WTC11 (cell line): ENCODE measurements at regions not wholly inside any gene's neighbourhood (a gene's known extent, or its start where the extent isn't known, plus 50 kb on each side); places are given as distances from the start of the nearest gene placed in this dataset.

ENCODE experiments used
- CREB1 ChIP-seq: sonication (generic); formaldehyde crosslinking; IDR thresholded peaks from 2 replicates; pipeline ENCODE4 v1.8.0; 2023; ENCODE audit warnings: mild to moderate bottlenecking, missing genetic modification reagents
- FOXJ3 ChIP-seq: sonication (generic); formaldehyde crosslinking; IDR thresholded peaks from 2 replicates; pipeline ENCODE4 v1.9.0; 2021; ENCODE audit warnings: missing genetic modification reagents, mild to moderate bottlenecking, borderline replicate concordance
- JAZF1 ChIP-seq: fragments of 250-450 bp; sonication (Bioruptor Pico); IDR thresholded peaks from 2 replicates; pipeline ENCODE4 v1.9.0; 2021; ENCODE audit warnings: moderate library complexity, mild to moderate bottlenecking, inconsistent platforms
- JUN ChIP-seq: sonication (generic); formaldehyde crosslinking; IDR thresholded peaks from 2 replicates; pipeline ENCODE4 v1.8.0; 2023; ENCODE audit warnings: mild to moderate bottlenecking, missing genetic modification reagents
- SMAD4 ChIP-seq: sonication (generic); formaldehyde crosslinking; IDR thresholded peaks from 2 replicates; pipeline ENCODE4 v1.8.0; 2022; ENCODE audit warnings: mild to moderate bottlenecking, missing genetic modification reagents
- ZNF121 ChIP-seq: sonication (generic); formaldehyde crosslinking; IDR thresholded peaks from 2 replicates; pipeline ENCODE4 v1.8.0; 2023; ENCODE audit warnings: missing genetic modification reagents
- ZNF263 ChIP-seq: sonication (generic); formaldehyde crosslinking; IDR thresholded peaks from 2 replicates; pipeline ENCODE4 v1.8.1; 2022; ENCODE audit warnings: low read depth, mild to moderate bottlenecking, moderate library complexity, missing genetic modification reagents
- TF ChIP-seq, protein P1 (sequence below): fragments of 200-600 bp; IDR thresholded peaks from 2 replicates; pipeline ENCODE4 v1.8.0; 2022; ENCODE audit warnings: antibody characterized with exemption
- TF ChIP-seq, protein P2 (sequence below): sonication (generic); formaldehyde crosslinking; IDR thresholded peaks from 2 replicates; pipeline ENCODE4 v1.8.0; 2023; ENCODE audit warnings: missing genetic modification reagents
- TF ChIP-seq, protein P3 (sequence below): sonication (generic); formaldehyde crosslinking; IDR thresholded peaks from 2 replicates; pipeline ENCODE4 v1.8.0; 2022; ENCODE audit warnings: mild to moderate bottlenecking, missing genetic modification reagents
- TF ChIP-seq, protein P4 (sequence below): sonication (generic); formaldehyde crosslinking; IDR thresholded peaks from 2 replicates; pipeline ENCODE4 v1.8.1; 2022; ENCODE audit warnings: low read depth, missing genetic modification reagents, borderline replicate concordance
- TF ChIP-seq, protein P5 (sequence below): sonication (generic); formaldehyde crosslinking; IDR thresholded peaks from 2 replicates; pipeline ENCODE4 v1.8.1; 2022; ENCODE audit warnings: mild to moderate bottlenecking, moderate library complexity, missing genetic modification reagents

DNA sequence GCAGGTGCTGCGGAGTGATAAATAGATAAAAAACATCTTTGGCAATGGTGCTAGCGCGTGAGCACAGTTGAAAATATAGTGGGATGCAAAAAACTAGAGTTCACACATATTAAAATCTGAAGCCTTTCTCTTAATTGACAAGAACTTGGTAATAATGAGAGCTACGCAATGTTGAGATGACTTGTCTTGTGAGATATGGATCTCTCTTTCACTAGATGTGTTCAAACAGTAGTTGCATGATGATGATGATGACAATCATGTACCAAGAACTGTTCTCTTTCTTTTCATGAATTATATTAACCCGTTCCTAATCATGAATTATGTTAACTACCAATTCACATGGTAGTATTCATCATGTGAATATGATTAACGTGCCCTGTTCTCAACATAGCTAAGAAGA, 81.1 kb downstream of the DYNAP start:
- TF ChIP-seq ZNF263 (CRISPR knock-in tag) (no peak), CREB1 (CRISPR knock-in tag) (no peak), JUN (CRISPR knock-in tag) (no peak), FOXJ3 (no peak), ZNF121 (CRISPR knock-in tag) (no peak), SMAD4 (CRISPR knock-in tag) (no peak), JAZF1 (CRISPR knock-in tag) (no peak)
- TF ChIP-seq, protein P1, sequence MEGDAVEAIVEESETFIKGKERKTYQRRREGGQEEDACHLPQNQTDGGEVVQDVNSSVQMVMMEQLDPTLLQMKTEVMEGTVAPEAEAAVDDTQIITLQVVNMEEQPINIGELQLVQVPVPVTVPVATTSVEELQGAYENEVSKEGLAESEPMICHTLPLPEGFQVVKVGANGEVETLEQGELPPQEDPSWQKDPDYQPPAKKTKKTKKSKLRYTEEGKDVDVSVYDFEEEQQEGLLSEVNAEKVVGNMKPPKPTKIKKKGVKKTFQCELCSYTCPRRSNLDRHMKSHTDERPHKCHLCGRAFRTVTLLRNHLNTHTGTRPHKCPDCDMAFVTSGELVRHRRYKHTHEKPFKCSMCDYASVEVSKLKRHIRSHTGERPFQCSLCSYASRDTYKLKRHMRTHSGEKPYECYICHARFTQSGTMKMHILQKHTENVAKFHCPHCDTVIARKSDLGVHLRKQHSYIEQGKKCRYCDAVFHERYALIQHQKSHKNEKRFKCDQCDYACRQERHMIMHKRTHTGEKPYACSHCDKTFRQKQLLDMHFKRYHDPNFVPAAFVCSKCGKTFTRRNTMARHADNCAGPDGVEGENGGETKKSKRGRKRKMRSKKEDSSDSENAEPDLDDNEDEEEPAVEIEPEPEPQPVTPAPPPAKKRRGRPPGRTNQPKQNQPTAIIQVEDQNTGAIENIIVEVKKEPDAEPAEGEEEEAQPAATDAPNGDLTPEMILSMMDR = no peak
- TF ChIP-seq, protein P2, sequence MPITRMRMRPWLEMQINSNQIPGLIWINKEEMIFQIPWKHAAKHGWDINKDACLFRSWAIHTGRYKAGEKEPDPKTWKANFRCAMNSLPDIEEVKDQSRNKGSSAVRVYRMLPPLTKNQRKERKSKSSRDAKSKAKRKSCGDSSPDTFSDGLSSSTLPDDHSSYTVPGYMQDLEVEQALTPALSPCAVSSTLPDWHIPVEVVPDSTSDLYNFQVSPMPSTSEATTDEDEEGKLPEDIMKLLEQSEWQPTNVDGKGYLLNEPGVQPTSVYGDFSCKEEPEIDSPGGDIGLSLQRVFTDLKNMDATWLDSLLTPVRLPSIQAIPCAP (CRISPR knock-in tag) = no peak
- TF ChIP-seq, protein P3, sequence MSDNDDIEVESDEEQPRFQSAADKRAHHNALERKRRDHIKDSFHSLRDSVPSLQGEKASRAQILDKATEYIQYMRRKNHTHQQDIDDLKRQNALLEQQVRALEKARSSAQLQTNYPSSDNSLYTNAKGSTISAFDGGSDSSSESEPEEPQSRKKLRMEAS (CRISPR knock-in tag) = no peak
- TF ChIP-seq, protein P4, sequence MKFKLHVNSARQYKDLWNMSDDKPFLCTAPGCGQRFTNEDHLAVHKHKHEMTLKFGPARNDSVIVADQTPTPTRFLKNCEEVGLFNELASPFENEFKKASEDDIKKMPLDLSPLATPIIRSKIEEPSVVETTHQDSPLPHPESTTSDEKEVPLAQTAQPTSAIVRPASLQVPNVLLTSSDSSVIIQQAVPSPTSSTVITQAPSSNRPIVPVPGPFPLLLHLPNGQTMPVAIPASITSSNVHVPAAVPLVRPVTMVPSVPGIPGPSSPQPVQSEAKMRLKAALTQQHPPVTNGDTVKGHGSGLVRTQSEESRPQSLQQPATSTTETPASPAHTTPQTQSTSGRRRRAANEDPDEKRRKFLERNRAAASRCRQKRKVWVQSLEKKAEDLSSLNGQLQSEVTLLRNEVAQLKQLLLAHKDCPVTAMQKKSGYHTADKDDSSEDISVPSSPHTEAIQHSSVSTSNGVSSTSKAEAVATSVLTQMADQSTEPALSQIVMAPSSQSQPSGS (CRISPR knock-in tag) = no peak
- TF ChIP-seq, protein P5, sequence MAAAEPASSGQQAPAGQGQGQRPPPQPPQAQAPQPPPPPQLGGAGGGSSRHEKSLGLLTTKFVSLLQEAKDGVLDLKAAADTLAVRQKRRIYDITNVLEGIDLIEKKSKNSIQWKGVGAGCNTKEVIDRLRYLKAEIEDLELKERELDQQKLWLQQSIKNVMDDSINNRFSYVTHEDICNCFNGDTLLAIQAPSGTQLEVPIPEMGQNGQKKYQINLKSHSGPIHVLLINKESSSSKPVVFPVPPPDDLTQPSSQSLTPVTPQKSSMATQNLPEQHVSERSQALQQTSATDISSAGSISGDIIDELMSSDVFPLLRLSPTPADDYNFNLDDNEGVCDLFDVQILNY (CRISPR knock-in tag) = no peak
